ENCODE measurements at regions not wholly inside any gene's neighbourhood (a gene's known extent, or its start where the extent isn't known, plus 50 kb on each side); places are given as distances from the start of the nearest gene placed in this dataset.
"Not testable (repeated sequence)": the region's sequence is repeated elsewhere in the genome, so short reads cannot be mapped to it uniquely, and the experiment has no call there.

DNA sequence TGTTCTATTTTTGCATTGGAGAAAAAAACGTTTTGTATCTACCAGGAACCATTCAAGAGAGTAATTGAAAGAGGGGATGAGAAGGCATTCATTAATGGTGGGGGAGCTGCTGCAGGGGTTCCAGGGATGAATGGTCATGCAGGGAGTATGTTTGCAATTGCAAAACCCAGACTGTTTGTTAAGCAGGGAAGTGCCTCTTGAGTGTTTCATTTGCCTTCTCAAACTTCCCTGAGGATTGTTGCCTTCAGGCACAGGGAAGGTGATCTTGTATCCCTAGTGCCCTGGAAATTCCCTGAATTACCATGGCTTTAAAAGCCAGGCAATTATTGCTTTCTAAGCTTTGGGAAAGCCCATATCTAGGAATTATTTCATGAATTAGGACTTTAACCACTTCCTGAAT is 172.7 kb upstream of the NLGN4Y start:
- ATAC-seq: no peak
- no peak for DNase-seq

DNA sequence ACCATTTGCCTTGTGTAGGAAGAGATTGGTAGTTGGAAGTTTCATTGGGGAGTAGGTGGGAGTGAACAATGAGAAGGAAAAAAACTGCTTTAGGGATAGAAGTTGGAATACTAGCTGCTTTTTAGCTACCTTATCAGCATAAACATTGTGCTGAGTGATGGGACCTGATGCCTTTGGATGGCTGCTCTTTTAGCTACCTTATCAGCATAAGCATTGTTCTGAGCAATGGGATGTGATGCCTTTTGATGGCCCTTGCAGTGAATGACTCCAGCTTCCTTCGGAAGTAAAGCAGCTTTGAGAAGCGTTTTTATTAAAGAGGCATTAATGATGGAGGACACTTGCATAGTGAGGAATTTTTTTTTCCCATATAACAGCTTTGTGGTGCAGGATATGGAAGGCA is 168.2 kb upstream of the NLGN4Y start:
- no peak for DNase-seq
- ATAC-seq: no peak

DNA sequence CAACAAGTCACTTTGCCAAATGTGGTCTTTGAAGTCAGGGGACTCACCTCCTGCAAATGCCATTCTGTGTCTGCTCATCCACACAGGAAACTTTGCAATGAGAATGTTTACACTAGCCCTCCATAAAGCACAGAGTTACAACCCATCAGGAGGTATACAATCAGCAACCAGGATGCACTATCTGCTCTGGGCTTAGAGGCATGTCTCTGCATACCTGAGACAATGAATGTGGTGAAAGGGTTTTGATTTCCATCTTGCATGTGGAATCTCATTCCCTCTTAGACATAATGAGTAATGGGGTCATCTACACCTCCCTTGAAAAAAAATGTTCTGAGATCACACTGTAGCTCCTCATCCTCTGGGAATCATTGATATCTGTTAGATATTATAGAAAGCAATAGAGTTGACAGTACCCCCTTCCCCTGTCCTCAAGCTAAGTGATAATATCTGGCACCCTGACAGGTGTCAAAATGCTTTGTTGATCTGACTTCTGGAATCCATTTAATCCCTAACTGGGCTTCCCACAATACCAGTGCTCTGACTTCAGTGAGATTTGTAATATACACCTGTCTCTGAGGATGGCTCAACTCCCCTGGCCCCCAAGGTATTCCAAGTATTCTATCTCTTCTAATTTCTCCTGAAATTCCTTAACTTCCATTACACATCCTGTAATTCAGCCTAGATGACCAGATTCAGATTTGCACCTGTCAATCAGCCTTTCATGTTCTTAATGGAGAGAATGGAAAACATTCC is 163.4 kb upstream of the NLGN4Y start:
- DNase-seq: no peak
- ATAC-seq: no peak

DNA sequence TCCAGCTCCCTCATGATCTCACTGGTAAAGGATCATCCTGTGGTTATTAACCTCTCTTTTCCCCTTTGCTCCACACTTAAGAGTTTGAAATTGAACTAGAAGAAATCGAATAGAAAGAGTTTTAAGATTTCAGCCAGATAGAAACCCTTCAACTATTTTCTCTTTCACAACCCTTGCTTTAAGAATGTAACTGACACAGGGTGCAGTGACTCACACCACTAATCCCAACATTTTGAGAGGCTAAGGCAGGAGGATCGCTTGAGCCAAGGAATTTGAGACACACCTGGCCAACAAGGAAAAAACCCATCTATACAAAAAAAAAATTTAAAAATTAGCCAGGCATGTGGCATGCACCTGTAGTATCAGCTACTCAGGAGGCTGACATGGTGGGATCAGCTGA is 150.7 kb upstream of the NLGN4Y start:
- ATAC-seq: no peak

DNA sequence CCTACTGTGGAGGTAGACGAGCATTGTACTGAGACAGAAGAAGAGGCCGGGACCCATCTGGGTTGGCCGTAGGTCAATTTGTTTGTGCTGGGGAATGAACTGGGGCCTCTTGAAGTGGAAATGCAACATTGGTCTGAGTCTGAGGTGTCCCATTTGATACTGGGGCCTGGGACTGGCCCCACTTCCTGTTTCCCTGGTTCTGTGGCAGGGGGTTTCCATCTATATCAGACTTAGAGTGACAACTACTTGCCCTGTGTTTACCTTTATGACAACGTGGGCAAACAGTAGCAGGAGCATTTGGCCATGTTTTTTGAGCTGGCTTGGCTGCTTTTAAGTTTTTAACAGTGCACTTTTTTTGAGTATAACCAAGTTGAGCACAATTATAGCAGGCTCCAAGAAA is 146.1 kb upstream of the NLGN4Y start:
- DNase-seq: no peak
- no peak for ATAC-seq

More for the DNA sequence above, 150.7 kb upstream of the NLGN4Y start:
- DNase-seq: no peak

DNA sequence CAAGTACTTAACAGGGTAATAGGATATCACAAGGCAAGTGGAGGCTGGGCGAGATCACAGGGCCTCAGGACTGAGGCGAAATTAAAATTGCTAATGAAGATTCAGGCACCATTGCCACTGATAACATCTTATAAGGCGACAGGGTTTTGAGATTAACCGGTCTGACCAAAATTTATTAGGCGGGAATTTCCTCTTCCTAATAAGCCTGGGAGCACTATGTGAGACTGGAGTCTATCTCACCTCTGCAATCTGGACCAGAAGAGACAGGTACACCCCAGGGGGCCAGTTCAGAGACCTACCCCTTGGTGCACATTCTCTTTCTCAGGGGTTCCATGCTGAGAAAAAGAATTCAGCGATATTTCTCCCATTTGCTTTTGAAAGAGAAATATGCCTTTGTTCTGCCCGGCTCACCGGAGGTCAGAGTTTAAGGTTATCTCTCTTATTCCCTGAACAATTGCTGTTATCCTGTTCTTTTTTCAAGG is 113.7 kb upstream of the NLGN4Y start:
- ATAC-seq, DNase-seq: not testable (repeated sequence)

DNA sequence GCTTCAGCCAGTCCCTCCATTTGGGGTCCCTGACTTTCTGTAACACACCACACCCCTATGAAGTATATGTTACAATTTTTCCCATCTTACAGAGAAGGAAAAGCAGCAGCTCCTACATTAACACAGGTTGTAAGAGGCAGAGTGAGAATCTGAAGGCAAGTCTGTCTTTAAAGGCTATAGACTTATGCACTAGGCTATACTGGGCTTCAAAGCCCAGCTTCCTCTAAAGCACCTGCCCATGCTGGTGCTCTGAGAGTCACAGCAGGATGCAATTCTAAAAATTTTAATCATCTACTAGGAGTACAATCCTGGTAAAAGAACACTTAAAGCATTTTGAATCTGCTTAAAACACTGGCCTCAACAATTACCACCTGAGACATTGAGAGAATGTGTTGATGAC is 113.0 kb upstream of the NLGN4Y start:
- ATAC-seq: no peak
- DNase-seq: no peak

DNA sequence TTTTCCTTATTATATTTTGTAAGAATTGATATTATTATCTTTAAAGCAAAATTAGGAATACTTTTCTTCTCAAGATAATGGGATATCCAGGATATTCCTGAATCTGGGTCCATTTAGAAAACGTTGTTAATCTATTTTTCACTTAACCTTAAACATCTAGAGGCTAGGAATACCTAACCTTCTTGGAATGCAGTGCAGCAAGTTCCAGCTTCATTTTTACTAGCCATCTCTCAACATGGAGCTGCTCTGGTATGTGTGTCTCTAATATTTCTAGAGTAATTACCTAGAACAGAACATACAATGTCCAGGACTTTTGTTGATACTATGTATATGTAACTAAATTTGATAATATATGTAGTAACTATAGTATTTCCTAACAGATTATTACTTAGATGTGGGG is 87.8 kb upstream of the NLGN4Y start:
- no peak for ATAC-seq
- no peak for DNase-seq

DNA sequence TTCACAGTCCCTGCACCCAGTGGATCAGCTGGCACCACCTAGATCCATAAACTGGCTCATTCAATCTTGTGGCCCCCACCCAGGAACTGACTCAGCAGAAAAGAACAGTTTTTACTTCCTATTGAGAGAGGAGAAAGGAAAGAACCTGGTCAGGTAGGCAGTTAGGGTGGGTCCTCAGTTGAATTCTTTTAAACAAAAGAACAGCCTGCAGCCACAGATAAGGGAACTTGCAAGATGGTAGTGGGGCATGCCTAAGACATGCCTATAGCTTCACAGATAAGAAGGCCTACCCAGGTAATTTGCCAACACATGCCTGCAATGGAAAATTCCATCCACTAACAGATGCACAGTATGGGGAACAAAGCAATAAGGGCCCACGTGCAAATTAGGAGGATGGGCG is 86.7 kb upstream of the NLGN4Y start:
- ATAC-seq (no peak), DNase-seq (no peak)

DNA sequence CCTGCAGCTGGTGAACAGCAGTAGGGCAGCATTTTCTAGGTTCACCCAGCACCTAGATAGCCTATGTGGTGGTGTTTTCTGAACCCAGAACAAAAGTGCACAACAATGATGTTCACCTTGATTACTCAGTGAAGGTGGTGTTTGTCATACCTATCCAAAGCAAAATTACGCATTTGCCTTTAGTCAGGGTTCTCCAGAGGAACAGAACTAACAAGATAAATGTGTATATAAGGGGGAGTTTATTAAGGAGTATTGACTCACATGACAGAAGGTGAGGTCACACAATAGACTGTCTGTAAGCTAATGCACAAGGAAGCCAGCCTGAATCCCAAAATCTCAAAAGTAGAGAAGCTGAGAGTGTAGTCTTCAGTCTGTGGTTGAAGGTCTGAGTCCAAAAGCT is 85.9 kb upstream of the NLGN4Y start:
- ATAC-seq (no peak), DNase-seq (no peak)

DNA sequence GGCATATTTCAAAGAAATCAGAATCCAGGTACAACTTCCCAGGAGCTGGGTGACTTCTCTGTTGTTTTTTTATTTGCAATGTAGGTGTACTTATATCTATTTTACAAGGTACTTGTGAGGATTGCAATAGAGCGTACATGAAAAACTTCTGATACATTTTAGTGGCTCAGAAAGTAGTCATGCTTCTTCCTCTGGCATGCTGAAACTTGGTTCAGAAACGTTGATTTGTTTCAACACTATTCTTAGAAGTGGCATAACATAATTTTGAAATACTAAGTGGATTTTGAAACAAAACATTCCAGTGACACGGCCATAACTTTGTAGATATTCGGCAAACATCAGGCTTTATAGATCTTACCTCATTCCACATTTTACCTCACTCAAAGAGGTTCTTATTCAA is 79.8 kb upstream of the NLGN4Y start:
- DNase-seq: no peak
- no peak for ATAC-seq

DNA sequence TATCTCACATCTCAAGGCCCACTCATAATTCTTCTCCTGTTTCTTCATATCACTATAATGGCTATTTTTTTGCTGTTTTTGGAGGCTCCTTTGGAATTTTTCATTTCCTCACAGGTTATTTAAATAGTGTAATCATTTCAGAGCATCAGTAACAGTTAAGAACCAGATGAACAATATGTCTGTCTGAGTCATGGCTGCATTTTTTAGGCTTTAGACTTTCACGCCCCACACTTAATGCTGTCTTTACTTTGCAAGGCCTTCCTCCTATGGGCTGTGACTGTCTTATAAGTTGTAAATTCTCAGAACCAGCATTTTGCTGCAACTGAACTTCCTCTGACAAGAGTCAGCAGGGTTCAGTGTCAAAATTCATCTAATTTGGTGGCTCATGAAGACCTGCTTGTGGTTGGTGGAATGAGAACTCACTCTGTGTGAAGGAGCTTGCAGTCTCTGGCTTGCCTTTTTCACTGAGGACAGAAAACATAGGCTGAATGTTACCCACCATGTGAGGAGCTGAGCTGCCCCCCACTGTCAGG is 56.1 kb upstream of the NLGN4Y start:
- DNase-seq (no peak), ATAC-seq (no peak)

DNA sequence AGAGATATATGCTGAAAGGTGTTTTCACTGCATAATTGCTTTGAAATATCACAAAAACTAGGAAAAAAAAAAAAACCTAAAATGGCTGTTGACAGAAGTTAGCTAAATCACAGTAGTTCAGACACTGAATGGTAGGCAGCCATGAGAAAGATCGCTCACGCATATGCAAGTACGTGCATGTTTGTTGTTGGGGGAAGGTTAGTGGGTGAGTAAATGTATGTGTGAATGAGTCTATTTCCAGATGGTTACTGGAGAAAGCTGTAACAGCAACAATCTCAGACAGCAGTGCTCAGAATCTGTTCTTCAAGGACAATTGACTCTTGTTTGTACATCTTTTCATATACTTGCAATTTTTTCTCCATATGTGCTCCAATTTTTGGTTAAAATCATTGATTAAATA is 51.9 kb upstream of the NLGN4Y start:
- no peak for ATAC-seq
- no peak for DNase-seq

DNA sequence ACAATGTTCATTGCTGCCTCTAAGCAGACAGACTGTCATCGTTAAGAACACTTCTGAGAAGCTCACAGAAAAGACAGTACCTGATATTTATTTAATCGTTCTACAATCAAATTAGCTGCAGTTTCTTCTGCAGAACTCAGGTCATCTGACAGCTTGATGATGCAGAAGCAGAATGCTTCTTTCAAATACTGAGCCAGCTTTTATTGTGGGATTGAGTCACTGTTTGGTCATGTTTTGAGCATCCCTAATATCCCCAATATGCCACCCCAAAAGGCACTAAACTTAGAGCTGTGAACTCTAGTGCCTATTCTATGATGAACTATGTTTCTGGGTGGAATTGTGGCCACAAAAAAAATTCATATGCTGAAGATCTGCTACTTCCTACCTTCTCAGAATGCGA is 51.0 kb upstream of the NLGN4Y start:
- no peak for DNase-seq
- no peak for ATAC-seq

Data from stimulated activated naive CD8-positive, alpha-beta T cell treated with anti-CD3 and anti-CD28 coated beads, Interleukin-15, Interleukin-2, amounts not matched to agents 100 U/mL and 50 U/mL, for 24 hours (primary cell).